ENCODE measurements at regions not wholly inside any gene's neighbourhood (a gene's known extent, or its start where the extent isn't known, plus 50 kb on each side); places are given as distances from the start of the nearest gene placed in this dataset.

DNA sequence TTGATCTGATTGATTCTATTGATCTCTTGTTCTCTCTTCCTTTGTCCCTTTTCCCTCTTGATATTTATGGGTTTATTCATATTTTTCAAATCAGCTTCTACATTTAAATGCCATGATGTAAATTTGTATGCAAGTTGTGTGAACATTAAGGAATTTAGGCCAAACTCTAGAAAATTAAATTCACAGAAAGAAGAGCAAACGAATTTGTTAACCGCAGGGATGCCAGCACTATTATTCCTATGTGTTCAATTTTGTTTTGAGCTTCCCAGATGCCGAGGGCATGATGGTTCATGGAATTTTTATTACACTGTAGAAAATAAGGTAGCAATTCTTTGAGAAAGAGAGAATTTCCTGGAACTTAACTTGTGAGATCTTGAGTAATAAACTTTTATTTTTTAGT, 220.9 kb downstream of the BUB3 start:
- Histone ChIP-seq H3K4me1 (peaks cover 10% of the 10 kb centered on the region), H3K9me3 (peaks cover 2% of the 10 kb centered on the region; the same call in 1 of the 3 replicates), H3K4me3 (no peak overlapping the region), H3K4me2 (no peak overlapping the region), H3K27ac (no peak overlapping the region)
- ATAC-seq (no peak), DNase-seq (ENCODE audit: low read depth in 1 of 2, low spot score in 1 of 2) (no peak), FAIRE-seq (no peak)
- CTCF ChIA-PET: interaction anchor here (0.9 kb wide), 1 partner anchor 242 kb away, joined by 3 read pairs; no protein-coding TSS in a partner anchor
- TF ChIP-seq FOSB (CRISPR knock-in tag; IDR thresholded peaks at IDR 0.05): no peak
- peak; percentile 97 for TF ChIP-seq RNF2 (IDR thresholded peaks at IDR 0.05; ENCODE audit: borderline replicate concordance, low read depth)
- peak; percentile 93 for TF ChIP-seq CBX8 (IDR thresholded peaks at IDR 0.05)
- POLR2A ChIA-PET: no interaction called here
- WGBS (ENCODE audit: missing lambda C conversion rate): 34% methylated on average over 3 of the region's 3 CpGs

DNA sequence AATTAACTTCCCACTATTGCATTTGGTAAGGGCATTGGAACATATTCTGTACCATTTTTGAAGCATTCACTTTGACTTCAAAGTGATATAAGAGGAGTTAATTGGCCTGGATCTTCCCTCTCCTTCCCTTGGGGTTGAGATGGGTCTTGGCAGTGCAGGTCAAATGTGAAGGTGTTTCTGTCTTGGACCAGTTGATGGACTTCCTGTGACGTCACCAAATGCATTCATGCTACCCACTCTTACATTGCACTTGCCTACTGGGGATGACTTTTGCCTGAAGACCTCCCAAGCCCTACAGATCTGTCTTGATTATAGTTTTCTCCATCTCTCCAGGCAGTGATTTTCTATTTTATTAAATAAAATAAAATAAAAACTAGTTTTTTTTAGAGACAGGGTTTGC, 221.5 kb downstream of the BUB3 start:
- CTCF ChIA-PET: interaction anchor here (1.1 kb wide), 1 partner anchor 236 kb away, joined by 3 read pairs; no protein-coding TSS in a partner anchor

DNA sequence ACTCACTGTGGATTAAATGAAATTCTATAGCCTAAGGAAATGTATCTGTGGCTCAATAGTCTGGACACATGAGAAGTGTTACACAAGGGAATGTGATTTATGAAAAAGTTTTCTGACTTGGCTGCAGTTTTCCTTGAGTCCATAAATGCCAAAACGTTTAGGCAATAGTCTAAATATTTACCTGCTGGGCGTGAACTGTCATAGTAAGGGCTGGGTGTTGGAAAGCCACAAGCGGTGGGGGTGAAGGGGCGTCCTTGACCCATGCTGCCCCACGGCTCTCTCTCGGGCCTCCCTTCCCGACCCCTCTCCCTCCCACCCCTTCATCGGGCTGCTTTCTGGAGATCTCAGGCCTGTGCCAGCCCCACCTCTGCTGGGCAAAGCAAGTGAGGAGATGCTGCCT, 223.7 kb downstream of the BUB3 start:
- no peak overlapping the region for H3K27ac ChIP-seq
- ATAC-seq (no peak; a peak in 1 of 6 replicates), FAIRE-seq (no peak), DNase-seq (ENCODE audit: low read depth in 1 of 2, low spot score in 1 of 2) (peak in 1 of 2 experiments; percentile 4)
- TF ChIP-seq FOSB (CRISPR knock-in tag; IDR thresholded peaks at IDR 0.05) (no peak), ESRRA (IDR thresholded peaks at IDR 0.05; ENCODE audit: borderline replicate concordance, low read length) (no peak)
- TF ChIP-seq, protein P1, sequence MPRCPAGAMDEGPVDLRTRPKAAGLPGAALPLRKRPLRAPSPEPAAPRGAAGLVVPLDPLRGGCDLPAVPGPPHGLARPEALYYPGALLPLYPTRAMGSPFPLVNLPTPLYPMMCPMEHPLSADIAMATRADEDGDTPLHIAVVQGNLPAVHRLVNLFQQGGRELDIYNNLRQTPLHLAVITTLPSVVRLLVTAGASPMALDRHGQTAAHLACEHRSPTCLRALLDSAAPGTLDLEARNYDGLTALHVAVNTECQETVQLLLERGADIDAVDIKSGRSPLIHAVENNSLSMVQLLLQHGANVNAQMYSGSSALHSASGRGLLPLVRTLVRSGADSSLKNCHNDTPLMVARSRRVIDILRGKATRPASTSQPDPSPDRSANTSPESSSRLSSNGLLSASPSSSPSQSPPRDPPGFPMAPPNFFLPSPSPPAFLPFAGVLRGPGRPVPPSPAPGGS (IDR thresholded peaks at IDR 0.05): no peak
- 3% methylated on average over 7 of the region's 8 CpGs for WGBS (ENCODE audit: missing lambda C conversion rate)
- H3K9me3 ChIP-seq: no peaks in the 10 kb centered on the region
- peaks cover 10% of the 10 kb centered on the region for H3K4me1 ChIP-seq
- ChIA-PET POLR2A (no interaction called here), CTCF (interaction anchor here (3.5 to 3.8 kb wide), 2 partner anchors 238 to 245 kb away, joined by 38 to 82 read pairs; no protein-coding TSS in a partner anchor)
- H3K4me2 ChIP-seq: no peak overlapping the region
- H3K4me3 ChIP-seq: no peak overlapping the region

More for the DNA sequence above, 221.5 kb downstream of the BUB3 start:
- Histone ChIP-seq H3K4me1 (peaks cover 10% of the 10 kb centered on the region), H3K9me3 (no peaks in the 10 kb centered on the region), H3K4me2 (no peak overlapping the region), H3K4me3 (no peak overlapping the region), H3K27ac (no peak overlapping the region)
- no peak for DNase-seq (ENCODE audit: low read depth in 1 of 2, low spot score in 1 of 2)
- no peak for TF ChIP-seq BHLHE40 (IDR thresholded peaks at IDR 0.05; ENCODE audit: low read depth, low read length)
- POLR2A ChIA-PET: no interaction called here
- no peak for ATAC-seq
- WGBS (ENCODE audit: missing lambda C conversion rate): 6% methylated on average over 1 of the region's 1 CpG
- no peak for FAIRE-seq

DNA sequence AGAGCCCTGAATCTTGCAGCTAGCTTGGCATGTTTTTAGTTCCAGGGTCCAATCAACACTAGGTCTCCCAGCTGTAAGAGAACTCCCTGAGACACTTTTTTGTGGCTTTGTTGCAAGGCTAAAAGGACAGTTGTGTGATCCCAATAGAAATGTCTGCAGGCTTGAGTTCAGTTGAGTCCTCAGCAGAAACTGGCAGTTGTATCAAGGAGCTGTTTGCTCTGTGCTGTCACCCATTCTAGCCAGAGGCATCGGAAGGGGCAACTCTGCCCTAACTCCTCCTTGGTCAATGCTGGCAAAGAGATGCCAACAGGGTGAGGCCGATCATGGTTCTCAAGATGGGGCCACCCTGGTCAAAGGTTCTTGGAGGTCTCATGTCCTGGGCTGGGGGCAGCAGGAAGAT, 224.1 kb downstream of the BUB3 start:
- Histone ChIP-seq H3K4me2 (no peak overlapping the region), H3K4me1 (peaks cover 10% of the 10 kb centered on the region), H3K4me3 (no peak overlapping the region), H3K27ac (no peak overlapping the region), H3K9me3 (no peaks in the 10 kb centered on the region)
- ATAC-seq: no peak
- DNase-seq (ENCODE audit: low read depth in 1 of 2, low spot score in 1 of 2): no peak
- FAIRE-seq: no peak
- CTCF ChIA-PET: interaction anchor here (1.3 to 4.1 kb wide), 6 partner anchors 11 to 334 kb away, joined by 5 to 82 read pairs (median 40); no protein-coding TSS in a partner anchor
- POLR2A ChIA-PET: no interaction called here
- WGBS (ENCODE audit: missing lambda C conversion rate): 72% methylated on average over 2 of the region's 2 CpGs
- no peak for TF ChIP-seq NFE2L2 (conservative IDR thresholded peaks at IDR 0.05; ENCODE audit: low read length)
- TF ChIP-seq, protein P2, sequence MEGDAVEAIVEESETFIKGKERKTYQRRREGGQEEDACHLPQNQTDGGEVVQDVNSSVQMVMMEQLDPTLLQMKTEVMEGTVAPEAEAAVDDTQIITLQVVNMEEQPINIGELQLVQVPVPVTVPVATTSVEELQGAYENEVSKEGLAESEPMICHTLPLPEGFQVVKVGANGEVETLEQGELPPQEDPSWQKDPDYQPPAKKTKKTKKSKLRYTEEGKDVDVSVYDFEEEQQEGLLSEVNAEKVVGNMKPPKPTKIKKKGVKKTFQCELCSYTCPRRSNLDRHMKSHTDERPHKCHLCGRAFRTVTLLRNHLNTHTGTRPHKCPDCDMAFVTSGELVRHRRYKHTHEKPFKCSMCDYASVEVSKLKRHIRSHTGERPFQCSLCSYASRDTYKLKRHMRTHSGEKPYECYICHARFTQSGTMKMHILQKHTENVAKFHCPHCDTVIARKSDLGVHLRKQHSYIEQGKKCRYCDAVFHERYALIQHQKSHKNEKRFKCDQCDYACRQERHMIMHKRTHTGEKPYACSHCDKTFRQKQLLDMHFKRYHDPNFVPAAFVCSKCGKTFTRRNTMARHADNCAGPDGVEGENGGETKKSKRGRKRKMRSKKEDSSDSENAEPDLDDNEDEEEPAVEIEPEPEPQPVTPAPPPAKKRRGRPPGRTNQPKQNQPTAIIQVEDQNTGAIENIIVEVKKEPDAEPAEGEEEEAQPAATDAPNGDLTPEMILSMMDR (IDR thresholded peaks at IDR 0.05): no peak
- no peak for TF ChIP-seq SREBF2 (IDR thresholded peaks at IDR 0.05)
- no peak for TF ChIP-seq SMC3 (IDR thresholded peaks at IDR 0.05)
- TF ChIP-seq CBX8 (IDR thresholded peaks at IDR 0.05): no peak
- TF ChIP-seq MAFK (IDR thresholded peaks at IDR 0.05; ENCODE audit: partially characterized antibody): no peak
- no peak for TF ChIP-seq POLR2A (IDR thresholded peaks at IDR 0.05; ENCODE audit: low read length)
- no peak for TF ChIP-seq RARB (CRISPR knock-in tag; IDR thresholded peaks at IDR 0.05)
- no peak for TF ChIP-seq CHD4 (IDR thresholded peaks at IDR 0.05; ENCODE audit: borderline replicate concordance)
- no peak for TF ChIP-seq ESRRA (IDR thresholded peaks at IDR 0.05; ENCODE audit: borderline replicate concordance, low read length)
- TF ChIP-seq, protein P1 (IDR thresholded peaks at IDR 0.05): no peak
- no peak for TF ChIP-seq BHLHE40 (IDR thresholded peaks at IDR 0.05; ENCODE audit: low read depth, low read length)
